Esophagus squamous epithelium (tissue), 5 donors: ENCODE measurements at regions not wholly inside any gene's neighbourhood (a gene's known extent, or its start where the extent isn't known, plus 50 kb on each side); places are given as distances from the start of the nearest gene placed in this dataset.

Experiments used
- DNase-seq: peaks from one replicate; lab custom pipeline; 2025; lab: John Stamatoyannopoulos, UW
- H3K27ac ChIP-seq, 4 donors: fragments of 200-600 bp; sonication (generic); one replicate each; pipeline ENCODE4 v1.5.1; 2016 to 2019; ENCODE audit warnings: mild to moderate bottlenecking in 1 of 4
- H3K27me3 ChIP-seq, 4 donors: fragments of 200-600 bp; sonication (generic); 1 replicate in 3 of 4; 2 replicates in 1 of 4; pipeline versions ENCODE4 v1.5.1 to v1.6.0; 2017 to 2021; ENCODE audit warnings: antibody characterized with exemption in 1 of 4
- H3K36me3 ChIP-seq, 3 donors: fragments of 200-600 bp; sonication (generic); one replicate each; pipeline ENCODE4 v1.5.1; 2016 to 2019
- H3K4me1 ChIP-seq, 3 donors: fragments of 200-600 bp; sonication (generic); one replicate each; pipeline ENCODE4 v1.5.1; 2017 to 2019
- H3K4me3 ChIP-seq, 4 donors: fragments of 200-600 bp; sonication (generic); 1 replicate in 3 of 4; 2 replicates in 1 of 4; pipeline ENCODE4 v1.5.1; 2016 to 2019; ENCODE audit warnings: mild to moderate bottlenecking in 2 of 4, moderate library complexity in 1 of 4
- H3K9me3 ChIP-seq, 3 donors: fragments of 200-600 bp; sonication (generic); one replicate each; pipeline ENCODE4 v1.5.1; 2016 to 2019
- POLR2A ChIP-seq, 4 donors: fragments of 450-650 bp; IDR thresholded peaks; one replicate each; pipeline ENCODE4 v1.6.1; 2017; ENCODE audit warnings: antibody characterized with exemption in 4 of 4, mild to moderate bottlenecking in 4 of 4, moderate library complexity in 3 of 4
- WGBS, 2 donors: methylation state at CpG; one replicate each; pipeline ENCODE4 v1.1.5; 2018; 5-methylcytosine and 5-hydroxymethylcytosine counted together
- intact Hi-C: fragments of 100-400 bp; cut with DNase I; formaldehyde crosslinking; loops from one replicate; pipeline ENCODE4 v1.15.0; 2022
- TF ChIP-seq, protein P1 (sequence below), 6 experiments: fragments of 450-650 bp in 4 of 6; fragments of 200-600 bp in 2 of 6; sonication (generic) in 2 of 6; IDR thresholded peaks; one replicate each; pipeline ENCODE4 v1.5.1; 2016 to 2019; ENCODE audit warnings: antibody characterized with exemption in 6 of 6, mild to moderate bottlenecking in 4 of 6, moderate library complexity in 4 of 6
- donor health status: DM: yes; HTN: yes; CAD: no.

DNA sequence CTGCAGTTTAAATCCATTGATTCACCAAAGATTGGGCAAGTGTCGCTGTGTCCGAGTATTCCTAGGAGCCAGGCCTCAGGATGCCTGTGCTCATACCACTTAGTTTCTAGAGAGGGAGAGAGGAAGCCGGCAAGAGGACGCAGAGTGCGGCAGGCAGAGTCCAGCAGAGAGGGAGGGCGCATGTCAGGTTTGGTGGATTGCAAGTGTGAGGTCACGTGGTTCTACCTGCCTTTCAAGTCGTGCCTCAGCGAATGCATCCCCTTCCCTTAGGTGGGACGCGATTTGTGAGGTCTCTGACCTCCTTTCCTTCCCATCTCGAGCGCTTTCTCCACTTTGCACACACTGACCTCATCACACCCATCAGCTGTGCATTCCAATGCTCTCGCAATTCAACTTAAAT, 188.1 kb downstream of the TMEM18 start:
- H3K4me3 ChIP-seq = no peak overlapping the region
- intact Hi-C loops = no loop called here
- no peaks in the 10 kb centered on the region for H3K36me3 ChIP-seq
- no peaks in the 10 kb centered on the region for H3K9me3 ChIP-seq
- peaks cover 0 to 5% (median 0%) of the 10 kb centered on the region in 4 donors for H3K27me3 ChIP-seq
- WGBS, 2 donors = 77 to 84% methylated on average over 14 of the region's 14 CpGs
- no peak for DNase-seq
- no peak overlapping the region for H3K27ac ChIP-seq
- no peak for TF ChIP-seq POLR2A (IDR thresholded peaks at IDR 0.05)
- TF ChIP-seq, protein P1, sequence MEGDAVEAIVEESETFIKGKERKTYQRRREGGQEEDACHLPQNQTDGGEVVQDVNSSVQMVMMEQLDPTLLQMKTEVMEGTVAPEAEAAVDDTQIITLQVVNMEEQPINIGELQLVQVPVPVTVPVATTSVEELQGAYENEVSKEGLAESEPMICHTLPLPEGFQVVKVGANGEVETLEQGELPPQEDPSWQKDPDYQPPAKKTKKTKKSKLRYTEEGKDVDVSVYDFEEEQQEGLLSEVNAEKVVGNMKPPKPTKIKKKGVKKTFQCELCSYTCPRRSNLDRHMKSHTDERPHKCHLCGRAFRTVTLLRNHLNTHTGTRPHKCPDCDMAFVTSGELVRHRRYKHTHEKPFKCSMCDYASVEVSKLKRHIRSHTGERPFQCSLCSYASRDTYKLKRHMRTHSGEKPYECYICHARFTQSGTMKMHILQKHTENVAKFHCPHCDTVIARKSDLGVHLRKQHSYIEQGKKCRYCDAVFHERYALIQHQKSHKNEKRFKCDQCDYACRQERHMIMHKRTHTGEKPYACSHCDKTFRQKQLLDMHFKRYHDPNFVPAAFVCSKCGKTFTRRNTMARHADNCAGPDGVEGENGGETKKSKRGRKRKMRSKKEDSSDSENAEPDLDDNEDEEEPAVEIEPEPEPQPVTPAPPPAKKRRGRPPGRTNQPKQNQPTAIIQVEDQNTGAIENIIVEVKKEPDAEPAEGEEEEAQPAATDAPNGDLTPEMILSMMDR (IDR thresholded peaks at IDR 0.05) = no peak
- no peaks in the 10 kb centered on the region for H3K4me1 ChIP-seq

DNA sequence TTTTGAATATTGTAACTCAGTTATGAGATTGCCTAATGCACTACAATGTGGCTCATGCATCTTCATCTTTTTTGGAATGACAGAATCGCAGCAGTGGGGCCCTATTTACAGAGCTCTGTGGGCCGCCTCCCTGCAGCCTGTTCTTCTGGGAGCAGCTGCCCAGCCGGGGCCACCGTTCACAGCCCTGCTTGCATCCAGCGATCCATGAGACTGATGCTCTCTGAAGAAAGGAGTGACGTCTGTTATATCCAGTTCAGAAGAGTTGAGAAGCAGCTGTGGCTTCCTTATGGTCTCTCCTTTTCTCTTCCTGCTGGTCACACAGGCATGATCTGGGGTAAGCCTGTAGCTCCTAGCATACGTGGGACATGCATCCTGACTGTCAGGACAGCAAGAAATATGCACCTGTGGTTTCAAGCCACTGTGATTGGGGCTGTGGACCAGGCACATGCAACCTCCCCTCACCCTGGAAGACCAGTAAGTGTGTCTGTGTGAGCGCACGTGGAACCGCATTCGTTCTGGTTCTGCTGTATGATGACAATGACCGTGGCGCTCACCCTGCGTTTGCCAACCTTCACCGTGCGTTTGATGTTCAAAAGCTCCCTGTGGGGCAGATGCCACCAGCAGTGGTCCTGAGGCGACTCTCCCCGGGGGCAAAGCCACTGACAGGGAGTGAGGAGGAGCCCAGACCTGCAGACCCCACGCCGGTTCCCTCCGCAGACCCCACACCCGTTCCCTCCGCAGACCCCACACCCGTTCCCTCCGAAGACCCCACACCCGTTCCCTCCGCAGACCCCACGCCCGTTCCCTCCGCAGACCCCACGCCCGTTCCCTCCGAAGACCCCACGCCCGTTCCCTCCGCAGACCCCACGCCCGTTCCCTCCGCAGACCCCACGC, 189.8 kb downstream of the TMEM18 start:
- WGBS, 2 donors = 74 to 82% methylated on average over 14 to 18 of the region's 40 CpGs

DNA sequence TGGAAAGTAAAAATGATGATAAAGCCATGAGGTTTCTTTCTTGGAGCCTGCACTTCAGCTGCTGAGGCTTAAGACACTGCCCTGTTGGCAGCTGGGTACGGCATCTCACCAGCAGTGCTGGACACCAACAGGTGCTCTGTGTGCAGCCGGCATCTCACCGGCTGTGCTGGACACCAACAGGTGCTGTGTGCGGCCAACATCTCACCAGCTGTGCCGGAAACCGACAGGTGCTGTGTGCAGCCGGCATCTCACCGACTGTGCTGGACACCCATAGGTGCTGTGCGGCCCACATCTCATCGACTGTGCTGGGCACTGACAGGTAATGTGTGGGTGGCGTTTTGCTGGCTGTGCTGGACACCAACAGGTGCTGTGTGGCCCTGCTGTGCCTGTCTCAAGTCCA, 190.8 kb downstream of the TMEM18 start:
- 83 to 89% methylated on average over 9 of the region's 11 CpGs for WGBS, 2 donors
- Histone ChIP-seq H3K4me1 (no peaks in the 10 kb centered on the region), H3K36me3 (no peaks in the 10 kb centered on the region), H3K27ac (no peak overlapping the region), H3K27me3 (peaks cover 0 to 7% (median 0%) of the 10 kb centered on the region in 4 donors), H3K9me3 (no peaks in the 10 kb centered on the region), H3K4me3 (no peak overlapping the region)
- intact Hi-C loops = no loop called here
- TF ChIP-seq POLR2A (IDR thresholded peaks at IDR 0.05) = no peak
- TF ChIP-seq, protein P1 (IDR thresholded peaks at IDR 0.05) = no peak
- no peak for DNase-seq

More for the DNA sequence above, 189.8 kb downstream of the TMEM18 start:
- intact Hi-C loops = no loop called here
- H3K4me3 ChIP-seq = no peak overlapping the region
- H3K27me3 ChIP-seq = peaks cover 0 to 5% (median 0%) of the 10 kb centered on the region in 4 donors
- TF ChIP-seq, protein P1 (IDR thresholded peaks at IDR 0.05) = no peak
- TF ChIP-seq POLR2A (IDR thresholded peaks at IDR 0.05) = no peak
- H3K36me3 ChIP-seq = no peaks in the 10 kb centered on the region
- H3K4me1 ChIP-seq = no peaks in the 10 kb centered on the region
- no peaks in the 10 kb centered on the region for H3K9me3 ChIP-seq
- no peak overlapping the region for H3K27ac ChIP-seq
- DNase-seq = no peak

DNA sequence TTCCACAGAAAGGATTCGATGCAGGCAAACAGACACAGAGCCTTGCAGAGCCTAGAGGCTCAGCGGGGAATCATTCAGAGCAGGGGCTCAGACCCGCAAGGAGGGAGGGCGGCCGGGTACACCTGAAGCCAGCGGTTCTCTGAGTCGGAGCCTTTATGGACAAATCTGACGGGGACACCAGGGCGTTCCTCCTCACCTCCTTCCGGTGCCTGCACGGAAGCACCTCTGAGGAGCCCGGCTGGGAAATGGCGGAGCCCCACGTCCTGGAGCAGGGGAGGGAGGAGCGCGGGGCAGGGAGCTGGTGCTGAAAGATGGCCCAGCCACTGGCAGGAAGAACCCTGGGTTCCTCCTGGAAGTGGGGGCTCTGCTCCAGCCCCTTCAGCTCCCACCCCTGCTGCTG, 193.5 kb upstream of the ALKAL2 start:
- no peaks in the 10 kb centered on the region for H3K9me3 ChIP-seq
- no peak overlapping the region for H3K27ac ChIP-seq
- H3K36me3 ChIP-seq = no peaks in the 10 kb centered on the region
- H3K4me3 ChIP-seq = no peak overlapping the region
- DNase-seq = no peak
- peaks cover 0 to 4% (median 0%) of the 10 kb centered on the region in 4 donors for H3K27me3 ChIP-seq
- intact Hi-C loops = no loop called here
- TF ChIP-seq, protein P1 (IDR thresholded peaks at IDR 0.05) = no peak
- TF ChIP-seq POLR2A (IDR thresholded peaks at IDR 0.05) = no peak
- 84 to 85% methylated on average over 8 to 16 of the region's 16 CpGs for WGBS, 2 donors
- no peaks in the 10 kb centered on the region for H3K4me1 ChIP-seq

DNA sequence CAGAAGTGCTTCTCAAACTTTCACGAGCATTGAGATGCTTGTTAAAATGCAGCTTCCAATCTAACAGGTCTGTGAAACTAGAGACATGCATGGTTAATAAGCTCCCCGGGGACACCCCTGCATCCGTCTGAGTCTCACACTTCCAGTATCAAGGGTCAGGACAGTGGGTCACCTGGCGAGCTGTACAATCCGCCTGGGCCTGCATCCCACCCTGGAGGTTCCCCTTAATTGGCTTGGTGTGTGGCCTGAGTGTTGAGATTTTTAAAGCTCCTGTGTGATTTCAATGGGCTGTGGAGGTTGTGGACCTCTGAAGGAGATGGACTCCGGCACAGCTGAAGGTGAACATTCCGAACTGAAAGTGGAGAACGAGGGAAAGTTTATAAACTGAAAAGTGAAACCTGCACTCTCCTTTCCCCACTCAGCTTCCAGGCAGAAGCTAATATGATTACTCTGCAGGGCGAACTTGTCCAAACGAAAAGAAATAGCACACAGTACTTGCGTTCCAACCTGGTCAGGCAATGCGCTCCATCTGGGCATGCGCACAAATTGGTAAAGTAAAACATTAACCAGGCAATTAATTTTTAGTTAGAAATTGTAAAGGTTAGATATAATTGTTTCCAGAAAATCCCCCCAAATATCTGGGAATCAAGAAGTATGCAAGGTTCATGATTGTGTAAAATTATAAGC, 191.7 kb upstream of the ALKAL2 start:
- intact Hi-C loops = no loop called here
- WGBS, 2 donors = 55 to 75% methylated on average over 12 to 13 of the region's 13 CpGs
- Histone ChIP-seq H3K27ac (no peak overlapping the region), H3K4me1 (no peaks in the 10 kb centered on the region), H3K36me3 (no peaks in the 10 kb centered on the region), H3K9me3 (no peaks in the 10 kb centered on the region), H3K4me3 (no peak overlapping the region), H3K27me3 (peaks cover 0 to 9% (median 0%) of the 10 kb centered on the region in 4 donors)
- no peak for DNase-seq
- TF ChIP-seq POLR2A (IDR thresholded peaks at IDR 0.05) = no peak
- TF ChIP-seq, protein P1 (IDR thresholded peaks at IDR 0.05) = no peak
